H1 (cell line): ENCODE measurements at regions not wholly inside any gene's neighbourhood (a gene's known extent, or its start where the extent isn't known, plus 50 kb on each side); places are given as distances from the start of the nearest gene placed in this dataset.

Experiments
- CTCF ChIA-PET: fragments of 300-600 bp; sonication (Branson Sonifier 250); formaldehyde crosslinking; loops from one replicate; lab custom pipeline; 2021; ENCODE audit not compliant: partially characterized antibody; lab: Charles Lee
- POLR2A ChIA-PET: fragments of 300-600 bp; sonication (Branson Sonifier 250); formaldehyde crosslinking; loops from one replicate; lab custom pipeline; 2021; ENCODE audit warnings: inconsistent platforms; ENCODE audit not compliant: partially characterized antibody; lab: Charles Lee
- DNase-seq, 2 experiments: peaks; one replicate each; pipeline versions ENCODE4 v3.0.0 to v3.0.0-alpha.2; 2010 to 2022; ENCODE audit warnings: low spot score in 2 of 2, low read depth in 1 of 2, mixed read lengths in 1 of 2
- FAIRE-seq: peaks from 2 replicates; lab custom pipeline; 2011; peaks lifted over from hg19 to GRCh38; lab: Jason Lieb, UNC
- H2AFZ ChIP-seq: 2 replicates; pipeline ENCODE4 v1.8.1; 2012; ENCODE audit warnings: low read length, inconsistent platforms
- H2AK5ac ChIP-seq: 2 replicates; pipeline ENCODE4 v1.6.1; 2013; ENCODE audit warnings: low read depth, low read length
- H2BK120ac ChIP-seq: replicated peaks from 2 replicates; pipeline ENCODE3; 2013; ENCODE audit warnings: low read depth, low read length, inconsistent platforms
- H2BK12ac ChIP-seq: 2 replicates; pipeline ENCODE4 v1.6.1; 2013; ENCODE audit warnings: low read depth, low read length
- H2BK15ac ChIP-seq: 2 replicates; pipeline ENCODE4 v1.6.1; 2013; ENCODE audit warnings: low read length
- H2BK20ac ChIP-seq: 2 replicates; pipeline ENCODE4 v1.6.1; 2013; ENCODE audit warnings: low read length
- H2BK5ac ChIP-seq: 2 replicates; pipeline ENCODE4 v1.6.1; 2013; ENCODE audit warnings: low read depth, low read length
- H3K14ac ChIP-seq: 2 replicates; pipeline ENCODE4 v1.6.1; 2013; ENCODE audit warnings: inconsistent platforms; ENCODE audit not compliant: insufficient read length
- H3K18ac ChIP-seq: 2 replicates; pipeline ENCODE4 v1.6.1; 2013; ENCODE audit warnings: low read length; ENCODE audit errors: extremely low read depth
- H3K23ac ChIP-seq: 2 replicates; pipeline ENCODE4 v1.6.1; 2013; ENCODE audit warnings: inconsistent platforms; ENCODE audit not compliant: insufficient read length
- H3K23me2 ChIP-seq: 2 replicates; pipeline ENCODE4 v1.6.1; 2013; ENCODE audit warnings: low read depth, low read length
- H3K27ac ChIP-seq: 2 replicates; pipeline ENCODE4 v1.6.1; 2011; ENCODE audit warnings: low read depth, low read length, inconsistent platforms
- H3K27me3 ChIP-seq, 4 experiments: replicated peaks in 1 of 4; 1 replicate in 1 of 4; 2 replicates in 3 of 4; pipeline versions ENCODE4 v1.6.1 to v1.8.1; 2011 to 2013; ENCODE audit warnings: low read length in 3 of 4, mild to moderate bottlenecking in 3 of 4, inconsistent platforms in 2 of 4, mixed read lengths in 2 of 4, moderate library complexity in 1 of 4; ENCODE audit not compliant: control insufficient read depth in 3 of 4, insufficient read depth in 3 of 4; ENCODE audit errors: extremely low read depth in 1 of 4
- H3K36me3 ChIP-seq, 4 experiments: 2 replicates each; pipeline versions ENCODE4 v1.6.1 to v1.8.1; 2011 to 2013; ENCODE audit warnings: mild to moderate bottlenecking in 4 of 4, low read length in 3 of 4, moderate library complexity in 2 of 4, control low read depth in 1 of 4, inconsistent platforms in 1 of 4; ENCODE audit not compliant: insufficient read depth in 4 of 4, control insufficient read depth in 2 of 4
- H3K4ac ChIP-seq: replicated peaks from 2 replicates; pipeline ENCODE3; 2013; ENCODE audit warnings: low read length, low read depth, mixed read lengths, inconsistent platforms; ENCODE audit not compliant: insufficient read length
- H3K4me1 ChIP-seq, 4 experiments: replicated peaks in 1 of 4; 1 replicate in 1 of 4; 2 replicates in 3 of 4; pipeline versions ENCODE4 v1.6.1 to v1.8.1; 2011 to 2013; ENCODE audit warnings: low read length in 3 of 4, inconsistent platforms in 2 of 4, mixed read lengths in 1 of 4; ENCODE audit not compliant: insufficient read depth in 4 of 4, control insufficient read depth in 3 of 4
- H3K4me2 ChIP-seq, 2 experiments: 2 replicates each; pipeline versions ENCODE4 v1.6.1 to v1.8.1; 2011 to 2013; ENCODE audit warnings: low read depth in 2 of 2, low read length in 2 of 2, control low read depth in 1 of 2, inconsistent platforms in 1 of 2, mild to moderate bottlenecking in 1 of 2; ENCODE audit not compliant: insufficient read depth in 1 of 2
- H3K4me3 ChIP-seq, 4 experiments: fragments of 200-600, 300-600 bp in 1 of 4; sonication (generic), shearing (Covaris generic), sonication (Bioruptor Twin) in 1 of 4; 2 replicates each; pipeline versions ENCODE4 v1.5.1 to v1.8.1; 2011 to 2016; ENCODE audit warnings: low read length in 4 of 4, low read depth in 3 of 4, control low read depth in 2 of 4, inconsistent platforms in 2 of 4, mild to moderate bottlenecking in 2 of 4, mixed read lengths in 1 of 4, moderate library complexity in 1 of 4; ENCODE audit not compliant: insufficient read depth in 2 of 4; ENCODE audit errors: extremely low read depth in 1 of 4
- H3K56ac ChIP-seq: replicated peaks from 2 replicates; pipeline ENCODE3; 2013; ENCODE audit warnings: low read depth, mild to moderate bottlenecking, mixed read lengths, low read length, inconsistent platforms; ENCODE audit not compliant: insufficient read length
- H3K79me1 ChIP-seq: 2 replicates; pipeline ENCODE4 v1.6.1; 2013; ENCODE audit warnings: low read depth, low read length, control low read depth
- H3K79me2 ChIP-seq, 2 experiments: 2 replicates each; pipeline versions ENCODE4 v1.6.1 to v1.8.1; 2012 to 2013; ENCODE audit warnings: low read length in 2 of 2, mild to moderate bottlenecking in 2 of 2, inconsistent platforms in 1 of 2; ENCODE audit not compliant: insufficient read depth in 2 of 2, control insufficient read depth in 1 of 2
- H3K9ac ChIP-seq, 4 experiments: replicated peaks in 1 of 4; 1 replicate in 1 of 4; 2 replicates in 3 of 4; pipeline versions ENCODE4 v1.6.1 to v1.8.1; 2011 to 2013; ENCODE audit warnings: low read depth in 3 of 4, low read length in 3 of 4, control low read depth in 2 of 4, mild to moderate bottlenecking in 2 of 4, moderate library complexity in 2 of 4, inconsistent platforms in 1 of 4; ENCODE audit errors: extremely low read depth in 1 of 4
- H3K9me3 ChIP-seq, 2 experiments: 2 replicates each; pipeline versions ENCODE4 v1.6.1 to v1.8.1; 2012 to 2013; ENCODE audit warnings: mild to moderate bottlenecking in 2 of 2, moderate library complexity in 2 of 2, control low read depth in 1 of 2, inconsistent platforms in 1 of 2, low read depth in 1 of 2, low read length in 1 of 2, mixed read lengths in 1 of 2; ENCODE audit not compliant: insufficient read depth in 2 of 2
- H4K20me1 ChIP-seq, 2 experiments: replicated peaks in 1 of 2; 2 replicates each; pipeline versions ENCODE3 to v1.8.1; 2011 to 2013; ENCODE audit warnings: inconsistent platforms in 2 of 2, low read length in 2 of 2, mild to moderate bottlenecking in 1 of 2; ENCODE audit not compliant: insufficient read depth in 2 of 2, control insufficient read depth in 1 of 2
- H4K5ac ChIP-seq: 2 replicates; pipeline ENCODE4 v1.6.1; 2013; ENCODE audit warnings: low read length, low read depth, mixed read lengths, inconsistent platforms; ENCODE audit not compliant: insufficient read length
- H4K8ac ChIP-seq: 2 replicates; pipeline ENCODE4 v1.8.0; 2013; ENCODE audit warnings: mild to moderate bottlenecking, moderate library complexity, low read length, inconsistent platforms; ENCODE audit not compliant: insufficient read depth; ENCODE audit errors: extremely low read depth
- H4K91ac ChIP-seq: replicated peaks from 2 replicates; pipeline ENCODE3; 2013; ENCODE audit warnings: low read length, mixed read lengths, inconsistent platforms; ENCODE audit not compliant: insufficient read length
- BCL11A ChIP-seq, 2 experiments: IDR thresholded peaks; one replicate each; pipeline ENCODE4 v1.6.1; 2011; ENCODE audit warnings: low read depth in 2 of 2, low read length in 2 of 2, mild to moderate bottlenecking in 2 of 2
- CHD2 ChIP-seq: IDR thresholded peaks from 2 replicates; pipeline ENCODE4 v1.6.1; 2012; ENCODE audit warnings: low read length, improper control_type of control experiment
- CTBP2 ChIP-seq: IDR thresholded peaks from 2 replicates; pipeline ENCODE4 v1.7.0; 2011; ENCODE audit warnings: borderline replicate concordance, mild to moderate bottlenecking, moderate library complexity, mixed read lengths, low read length; ENCODE audit not compliant: insufficient read depth, insufficient read length
- EGR1 ChIP-seq: IDR thresholded peaks from 2 replicates; pipeline ENCODE4 v1.6.1; 2011; ENCODE audit warnings: low read depth, low read length, borderline replicate concordance
- EP300 ChIP-seq, 2 experiments: IDR thresholded peaks; 1 replicate in 1 of 2; 2 replicates in 1 of 2; pipeline ENCODE4 v1.6.1; 2011 to 2012; ENCODE audit warnings: low read depth in 2 of 2, low read length in 2 of 2, mild to moderate bottlenecking in 2 of 2, borderline replicate concordance in 1 of 2, inconsistent platforms in 1 of 2, moderate library complexity in 1 of 2
- KDM4A ChIP-seq: IDR thresholded peaks from one replicate; pipeline ENCODE4 v1.7.1; 2012; ENCODE audit warnings: low read depth, mild to moderate bottlenecking, moderate library complexity, low read length, inconsistent platforms; ENCODE audit not compliant: severe bottlenecking
- KDM5A ChIP-seq: fragments of 200-600 bp; IDR thresholded peaks from 2 replicates; pipeline ENCODE4 v1.7.1; 2012; ENCODE audit warnings: mild to moderate bottlenecking, low read length, inconsistent platforms, mixed read lengths
- POLR2AphosphoS5 ChIP-seq: IDR thresholded peaks from 2 replicates; pipeline ENCODE4 v1.6.1; 2011; ENCODE audit warnings: low read depth, low read length
- SIRT6 ChIP-seq: IDR thresholded peaks from one replicate; pipeline ENCODE4 v1.7.1; 2012; ENCODE audit warnings: low read length, inconsistent platforms
- SP1 ChIP-seq: IDR thresholded peaks from 2 replicates; pipeline ENCODE4 v1.6.1; 2011; ENCODE audit warnings: low read depth, low read length
- SP4 ChIP-seq: IDR thresholded peaks from 2 replicates; pipeline ENCODE4 v1.6.1; 2012; ENCODE audit warnings: low read length, inconsistent platforms
- ZNF274 ChIP-seq: IDR thresholded peaks from 2 replicates; pipeline ENCODE4 v1.7.0; 2012; ENCODE audit warnings: low read length, borderline replicate concordance; ENCODE audit errors: extremely low read depth
- WGBS, 2 experiments: shearing (Covaris generic) in 1 of 2; methylation state at CpG; one replicate each; pipeline versions ENCODE4 v1.1.6 to v1.1.7; 2013 to 2015; ENCODE audit warnings: low lambda C conversion rate in 2 of 2, mixed read lengths in 2 of 2, inconsistent platforms in 1 of 2, low coverage in 1 of 2, missing lambda C conversion rate in 1 of 2; ENCODE audit not compliant: insufficient replicate concordance in 2 of 2, insufficient coverage in 1 of 2, insufficient read length in 1 of 2; ENCODE audit errors: extremely low coverage in 1 of 2, missing lambda C conversion rate in 1 of 2; 5-methylcytosine and 5-hydroxymethylcytosine counted together
- TF ChIP-seq, protein P1 (sequence below), 3 experiments: IDR thresholded peaks; 1 replicate in 2 of 3; 2 replicates in 1 of 3; pipeline versions ENCODE4 v1.5.1 to v1.6.1; 2011; ENCODE audit warnings: low read length in 3 of 3, mild to moderate bottlenecking in 3 of 3, inconsistent platforms in 2 of 3, low read depth in 1 of 3, moderate library complexity in 1 of 3; ENCODE audit not compliant: insufficient read depth in 1 of 3; ENCODE audit errors: control extremely low read depth in 1 of 3

DNA sequence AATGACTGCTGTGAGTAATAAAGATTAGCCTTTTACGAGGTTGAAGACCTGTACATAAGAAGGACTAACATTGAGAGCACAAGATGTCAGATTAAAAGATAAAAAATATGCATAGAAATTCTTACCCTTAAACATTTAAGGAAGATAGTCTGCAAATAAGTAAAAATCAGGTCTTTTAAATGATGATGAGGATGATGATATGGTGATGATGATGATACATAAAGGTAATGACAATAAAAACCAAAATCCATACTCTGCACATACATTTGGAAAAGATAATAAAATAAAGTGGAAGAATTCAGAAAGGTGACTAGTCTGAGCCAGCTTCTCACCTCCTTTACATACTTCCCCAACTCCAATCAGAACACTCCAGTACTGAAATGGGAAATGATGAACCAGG, 124.5 kb downstream of the PTCSC3 start:
- no peak for FAIRE-seq
- Histone ChIP-seq H3K4me3 (no peak overlapping the region), H3K4ac (no peak overlapping the region), H4K8ac (no peak overlapping the region), H3K4me2 (no peak overlapping the region), H3K18ac (no peak overlapping the region), H3K23ac (no peak overlapping the region), H4K91ac (no peak overlapping the region), H2BK15ac (no peak overlapping the region), H2AK5ac (no peak overlapping the region), H3K79me2 (no peaks in the 10 kb centered on the region), H3K56ac (no peak overlapping the region), H3K79me1 (no peaks in the 10 kb centered on the region), H2BK120ac (no peak overlapping the region), H3K9ac (no peak overlapping the region), H3K9me3 (no peaks in the 10 kb centered on the region), H3K14ac (no peak overlapping the region), H4K20me1 (no peaks in the 10 kb centered on the region), H2AFZ (no peak overlapping the region), H3K36me3 (no peaks in the 10 kb centered on the region), H3K23me2 (no peaks in the 10 kb centered on the region; the same call in 1 of the 2 replicates), H4K5ac (no peak overlapping the region), H2BK12ac (no peak overlapping the region), H3K27me3 (no peaks in the 10 kb centered on the region), H3K4me1 (peaks cover 0 to 6% (median 0%) of the 10 kb centered on the region in 4 experiments; a peak in 1 of 7 replicates), H2BK5ac (no peak overlapping the region), H2BK20ac (no peak overlapping the region), H3K27ac (no peak overlapping the region)
- no peak for DNase-seq
- ChIA-PET POLR2A (no interaction called here), CTCF (interaction anchor here (0.8 to 5.3 kb wide), 2 partner anchors 18 to 97 kb away, joined by 3 to 34 read pairs; no protein-coding TSS in a partner anchor)
- WGBS, 2 experiments: 92% methylated on average over 1 of the region's 1 CpG; no CpG with 5 or more reads in 1 of the 2 experiments
- no peak for TF ChIP-seq CHD2
- no peak for TF ChIP-seq EGR1
- TF ChIP-seq KDM4A: no peak
- no peak for TF ChIP-seq CTBP2
- TF ChIP-seq, protein P1, sequence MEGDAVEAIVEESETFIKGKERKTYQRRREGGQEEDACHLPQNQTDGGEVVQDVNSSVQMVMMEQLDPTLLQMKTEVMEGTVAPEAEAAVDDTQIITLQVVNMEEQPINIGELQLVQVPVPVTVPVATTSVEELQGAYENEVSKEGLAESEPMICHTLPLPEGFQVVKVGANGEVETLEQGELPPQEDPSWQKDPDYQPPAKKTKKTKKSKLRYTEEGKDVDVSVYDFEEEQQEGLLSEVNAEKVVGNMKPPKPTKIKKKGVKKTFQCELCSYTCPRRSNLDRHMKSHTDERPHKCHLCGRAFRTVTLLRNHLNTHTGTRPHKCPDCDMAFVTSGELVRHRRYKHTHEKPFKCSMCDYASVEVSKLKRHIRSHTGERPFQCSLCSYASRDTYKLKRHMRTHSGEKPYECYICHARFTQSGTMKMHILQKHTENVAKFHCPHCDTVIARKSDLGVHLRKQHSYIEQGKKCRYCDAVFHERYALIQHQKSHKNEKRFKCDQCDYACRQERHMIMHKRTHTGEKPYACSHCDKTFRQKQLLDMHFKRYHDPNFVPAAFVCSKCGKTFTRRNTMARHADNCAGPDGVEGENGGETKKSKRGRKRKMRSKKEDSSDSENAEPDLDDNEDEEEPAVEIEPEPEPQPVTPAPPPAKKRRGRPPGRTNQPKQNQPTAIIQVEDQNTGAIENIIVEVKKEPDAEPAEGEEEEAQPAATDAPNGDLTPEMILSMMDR (IDR thresholded peaks at IDR 0.05; ENCODE audit: control extremely low read depth in 1 of 3, insufficient read depth in 1 of 3, low read depth in 1 of 3, low read length in 3 of 3): no peak
- no peak for TF ChIP-seq SP1
- TF ChIP-seq POLR2AphosphoS5: no peak
- TF ChIP-seq KDM5A: no peak
- TF ChIP-seq SIRT6: no peak
- no peak for TF ChIP-seq BCL11A (IDR thresholded peaks at IDR 0.05; ENCODE audit: low read depth in 2 of 2, low read length in 2 of 2)
- TF ChIP-seq EP300 (IDR thresholded peaks at IDR 0.05; ENCODE audit: borderline replicate concordance in 1 of 2, low read depth in 2 of 2, low read length in 2 of 2): no peak
- no peak for TF ChIP-seq ZNF274
- TF ChIP-seq SP4: no peak
